ENCODE measurements at regions not wholly inside any gene's neighbourhood (a gene's known extent, or its start where the extent isn't known, plus 50 kb on each side); places are given as distances from the start of the nearest gene placed in this dataset.

GRCh38 chr15:95171564-95171963 lies 940.2 kb downstream of the MCTP2 start:
- Histone ChIP-seq H3K4me1 (ENCODE audit: insufficient read depth) (0 out of 2 replicates have a peak, but pooled peaks cover 3% of the 10 kb centered on the region), H2AFZ (no peak overlapping the region), H4K20me1 (replicated peaks; ENCODE audit: insufficient read depth) (no peaks in the 10 kb centered on the region), H3K36me3 (ENCODE audit: insufficient read depth) (no peaks in the 10 kb centered on the region), H3F3A (replicated peaks; ENCODE audit: low read depth) (no peaks in the 10 kb centered on the region), H3K27ac (ENCODE audit: low read depth) (no peak overlapping the region), H3K79me2 (replicated peaks; ENCODE audit: insufficient read depth) (no peaks in the 10 kb centered on the region), H3K27me3 (ENCODE audit: insufficient read depth) (no peaks in the 10 kb centered on the region), H3K4me2 (no peak overlapping the region), H3K4me3 (no peak overlapping the region), H3K9me2 (ENCODE audit: insufficient read depth) (peaks cover 2% of the 10 kb centered on the region; the same call in 1 of the 2 replicates)
- TF ChIP-seq ZNF114 (CRISPR knock-in tag; IDR thresholded peaks at IDR 0.05) (no peak), EZH2 (IDR thresholded peaks at IDR 0.05; ENCODE audit: low read depth, unreplicated experiment) (no peak)
- TF ChIP-seq, protein P1, sequence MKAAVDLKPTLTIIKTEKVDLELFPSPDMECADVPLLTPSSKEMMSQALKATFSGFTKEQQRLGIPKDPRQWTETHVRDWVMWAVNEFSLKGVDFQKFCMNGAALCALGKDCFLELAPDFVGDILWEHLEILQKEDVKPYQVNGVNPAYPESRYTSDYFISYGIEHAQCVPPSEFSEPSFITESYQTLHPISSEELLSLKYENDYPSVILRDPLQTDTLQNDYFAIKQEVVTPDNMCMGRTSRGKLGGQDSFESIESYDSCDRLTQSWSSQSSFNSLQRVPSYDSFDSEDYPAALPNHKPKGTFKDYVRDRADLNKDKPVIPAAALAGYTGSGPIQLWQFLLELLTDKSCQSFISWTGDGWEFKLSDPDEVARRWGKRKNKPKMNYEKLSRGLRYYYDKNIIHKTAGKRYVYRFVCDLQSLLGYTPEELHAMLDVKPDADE (IDR thresholded peaks at IDR 0.05) = no peak
- no peaks in the 10 kb centered on the region for H3K9me3 Mint-ChIP-seq
- H3K36me3 Mint-ChIP-seq (ENCODE audit: low read depth) = no peaks in the 10 kb centered on the region
- DNase-seq (ENCODE audit: low spot score) (no peak), ATAC-seq (no peak)
- peaks cover 5% of the 10 kb centered on the region for H3K27me3 Mint-ChIP-seq (ENCODE audit: insufficient read depth, low read depth, poor library complexity)
- H3K27ac Mint-ChIP-seq = no peak overlapping the region
- H3K4me1 Mint-ChIP-seq = peaks cover 2% of the 10 kb centered on the region
- no peak overlapping the region for H3K4me3 Mint-ChIP-seq

DNA sequence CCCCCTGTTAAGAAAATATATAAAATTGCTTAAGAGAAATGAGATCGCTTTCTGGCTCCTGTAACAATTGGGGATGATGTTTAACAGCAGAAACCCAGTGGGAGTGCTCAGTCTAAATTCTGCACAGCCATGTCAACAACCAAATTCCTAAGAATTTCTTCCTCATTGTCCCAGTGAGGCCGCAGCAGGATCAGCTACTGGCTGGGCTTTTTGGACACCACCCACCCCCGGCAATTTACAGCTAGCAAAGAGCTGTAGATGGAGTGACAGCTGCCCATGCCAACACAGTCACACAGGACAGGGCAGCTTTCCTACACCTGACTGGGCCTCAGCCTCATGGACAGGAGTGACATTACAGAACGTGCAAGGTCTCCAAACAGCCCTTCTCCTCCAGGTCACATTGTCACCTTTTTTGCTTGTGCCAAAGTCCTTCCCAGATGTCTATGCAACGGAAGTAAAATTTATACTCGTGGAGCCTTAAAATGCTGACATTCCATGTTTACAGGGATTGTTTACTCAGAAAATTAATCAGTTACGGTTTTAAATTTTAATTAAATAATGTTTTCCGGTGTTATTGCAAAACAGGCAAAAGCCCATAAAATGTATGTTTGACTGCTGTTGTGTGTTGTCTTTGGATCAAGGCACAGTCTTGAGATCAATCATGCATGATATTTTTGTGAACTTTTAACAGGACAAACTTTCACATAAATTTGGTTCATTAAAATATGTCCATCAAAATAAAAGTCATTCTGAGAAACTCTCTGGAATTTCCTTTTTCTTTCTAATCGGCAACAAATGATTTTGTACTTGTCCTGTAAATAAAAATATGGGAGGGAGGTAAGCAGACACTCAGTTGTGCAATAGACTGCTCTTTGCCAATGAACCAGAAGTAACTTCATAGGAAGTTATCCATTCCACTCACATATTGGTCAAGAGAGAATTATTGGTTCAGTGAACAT lies 943.2 kb downstream of the MCTP2 start:
- ATAC-seq = no peak
- Histone ChIP-seq H3K4me1 (ENCODE audit: insufficient read depth) (0 out of 2 replicates have a peak, but pooled peaks cover 3% of the 10 kb centered on the region), H3K4me3 (no peak overlapping the region), H2AFZ (no peak overlapping the region), H3K79me2 (replicated peaks; ENCODE audit: insufficient read depth) (no peaks in the 10 kb centered on the region), H3K9me2 (ENCODE audit: insufficient read depth) (peaks cover 2% of the 10 kb centered on the region; the same call in 1 of the 2 replicates), H3F3A (replicated peaks; ENCODE audit: low read depth) (no peaks in the 10 kb centered on the region), H3K36me3 (ENCODE audit: insufficient read depth) (no peaks in the 10 kb centered on the region), H3K4me2 (no peak overlapping the region), H4K20me1 (replicated peaks; ENCODE audit: insufficient read depth) (no peaks in the 10 kb centered on the region), H3K27ac (ENCODE audit: low read depth) (no peak overlapping the region), H3K27me3 (ENCODE audit: insufficient read depth) (no peaks in the 10 kb centered on the region)
- Mint-ChIP-seq H3K27ac (no peak overlapping the region), H3K27me3 (ENCODE audit: insufficient read depth, low read depth, poor library complexity) (peaks cover 5% of the 10 kb centered on the region), H3K4me1 (peaks cover 2% of the 10 kb centered on the region), H3K36me3 (ENCODE audit: low read depth) (peaks cover 3% of the 10 kb centered on the region; the same call in 1 of the 3 replicates), H3K9me3 (peaks cover 3% of the 10 kb centered on the region; the same call in 1 of the 3 replicates), H3K4me3 (no peak overlapping the region)
- no peak for DNase-seq (ENCODE audit: low spot score)
- TF ChIP-seq CTCF (conservative IDR thresholded peaks at IDR 0.05; ENCODE audit: low read depth in 2 of 2) (no peak), NANOG (IDR thresholded peaks at IDR 0.05; ENCODE audit: borderline replicate concordance) (no peak), STAT1 (IDR thresholded peaks at IDR 0.05; ENCODE audit: unreplicated experiment) (no peak), EZH2 (IDR thresholded peaks at IDR 0.05; ENCODE audit: low read depth, unreplicated experiment) (no peak), ZNF331 (CRISPR knock-in tag; IDR thresholded peaks at IDR 0.05; ENCODE audit: low read depth) (no peak), CREB1 (CRISPR knock-in tag; IDR thresholded peaks at IDR 0.05; ENCODE audit: low read depth) (no peak), JUNB (IDR thresholded peaks at IDR 0.05; ENCODE audit: unreplicated experiment) (no peak), EZH2phosphoT487 (IDR thresholded peaks at IDR 0.05; ENCODE audit: unreplicated experiment) (no peak), REST (IDR thresholded peaks at IDR 0.05; ENCODE audit: unreplicated experiment) (no peak)
- TF ChIP-seq, protein P1 (IDR thresholded peaks at IDR 0.05) = no peak
